Stimulated activated CD4-positive, alpha-beta T cell treated with anti-CD3 and anti-CD28 coated beads, Interleukin-12 subunit alpha, Interleukin-12 subunit beta, amount 100 ng/mL, for 48 hours (primary cell): ENCODE measurements at regions not wholly inside any gene's neighbourhood (a gene's known extent, or its start where the extent isn't known, plus 50 kb on each side); places are given as distances from the start of the nearest gene placed in this dataset.
"Not testable (repeated sequence)": the region's sequence is repeated elsewhere in the genome, so short reads cannot be mapped to it uniquely, and the experiment has no call there.

Experiments
- DNase-seq, 3 donors: peaks; one replicate each; pipeline ENCODE4 v3.0.0-alpha.2; 2020; ENCODE audit warnings: low read depth in 2 of 3, low spot score in 1 of 3

GRCh38 chr15:47039225-47039624 lies 678.1 kb upstream of the SEMA6D start:
- DNase-seq, result no peak

GRCh38 chr15:47041301-47041700 lies 676.0 kb upstream of the SEMA6D start:
- no peak for DNase-seq

GRCh38 chr15:47047981-47048380 lies 669.3 kb upstream of the SEMA6D start:
- not testable (repeated sequence) for DNase-seq

DNA sequence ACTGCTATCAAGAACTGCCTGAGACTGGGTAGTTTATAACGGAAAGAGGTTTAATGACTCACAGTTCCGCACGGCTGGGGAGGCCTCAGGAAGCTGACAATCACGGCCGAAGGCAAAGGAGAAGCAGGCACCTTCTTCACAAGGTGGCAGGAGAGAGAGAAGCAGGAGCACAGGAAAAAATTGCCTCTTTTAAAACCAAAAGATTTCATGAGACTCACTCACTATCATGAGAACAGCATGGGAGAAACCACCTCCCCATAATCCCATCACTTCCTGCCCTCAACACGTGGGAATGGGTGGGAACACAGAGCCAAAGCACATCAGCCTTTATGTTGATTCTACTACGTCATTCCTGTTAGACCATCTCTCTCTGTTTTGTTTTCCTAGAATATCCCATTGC lies 650.9 kb upstream of the SEMA6D start:
- DNase-seq, result no peak

DNA sequence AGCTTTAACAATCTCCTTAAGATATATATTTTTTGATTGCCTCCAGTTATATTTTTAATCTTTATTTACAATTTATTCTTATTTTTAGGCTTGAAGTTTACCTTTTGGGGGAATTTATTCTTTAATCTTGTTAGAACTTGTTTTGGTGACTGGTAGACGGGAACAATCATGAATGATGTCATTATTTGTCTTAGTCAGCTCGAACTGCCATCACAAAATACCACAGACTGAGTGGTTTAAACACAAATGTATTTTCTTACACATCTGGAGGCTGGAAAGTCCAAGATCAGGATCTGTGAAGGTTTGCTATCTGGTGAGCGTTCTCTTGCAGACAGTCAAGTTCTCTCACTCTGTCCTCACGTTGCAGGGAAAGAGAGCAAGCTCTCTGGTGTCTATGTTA lies 639.5 kb upstream of the SEMA6D start:
- DNase-seq, result not testable (repeated sequence)

- DNase-seq, result no peak
Observed at GRCh38 chr15:47095833-47096232, 621.5 kb upstream of the SEMA6D start.

- not testable (repeated sequence) for DNase-seq
Observed at GRCh38 chr15:47098526-47098925, 618.8 kb upstream of the SEMA6D start.

DNA sequence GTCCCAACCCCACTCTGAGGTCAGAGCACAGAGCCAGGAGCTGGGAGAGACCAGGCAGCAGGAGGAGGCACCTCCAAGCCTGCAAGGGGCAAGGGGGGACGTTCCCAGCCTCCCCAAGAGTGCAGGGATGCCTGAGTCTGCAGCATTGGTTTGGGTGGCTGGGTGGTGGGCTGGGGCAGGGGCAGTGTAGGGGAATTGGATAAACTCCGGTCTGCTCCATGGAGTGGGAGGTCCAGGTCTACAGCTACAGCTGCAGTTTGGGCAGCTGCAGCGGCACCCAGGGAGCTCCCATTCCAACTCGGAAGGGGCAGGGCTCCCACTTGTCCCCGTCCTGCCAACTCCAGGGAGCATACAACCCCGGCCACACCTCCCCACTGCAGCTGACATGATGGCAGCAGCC lies 617.5 kb upstream of the SEMA6D start:
- DNase-seq, result not testable (repeated sequence)

GRCh38 chr15:47108800-47109199 lies 608.5 kb upstream of the SEMA6D start:
- DNase-seq, result not testable (repeated sequence)

- DNase-seq, result no peak
Observed at GRCh38 chr15:47116698-47117097, 600.6 kb upstream of the SEMA6D start.

- DNase-seq, result no peak
Observed at GRCh38 chr15:47119349-47119748, 598.0 kb upstream of the SEMA6D start.

GRCh38 chr15:47124430-47125102 lies 592.7 kb upstream of the SEMA6D start:
- DNase-seq, result no peak

DNA sequence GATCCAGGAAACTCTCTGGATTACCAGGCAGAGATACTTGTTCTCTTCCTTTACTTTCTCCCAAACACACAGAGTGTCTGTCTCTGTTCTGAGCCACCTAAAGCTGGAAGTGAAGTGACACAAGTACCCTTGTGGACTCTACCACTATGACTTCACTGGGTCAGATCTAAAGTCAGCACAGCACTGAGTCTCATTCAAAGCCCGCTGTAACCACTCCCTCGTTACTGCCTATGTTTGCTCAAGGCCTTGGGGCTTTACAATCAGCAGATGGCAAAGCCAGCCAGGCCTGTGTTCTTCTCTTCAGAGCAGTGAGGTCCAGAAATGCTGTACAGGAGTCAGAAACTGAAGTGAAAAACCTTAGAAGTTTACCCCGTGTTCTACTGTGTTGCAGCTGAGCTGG lies 588.3 kb upstream of the SEMA6D start:
- DNase-seq, result no peak

GRCh38 chr15:47131450-47131849 lies 585.9 kb upstream of the SEMA6D start:
- not testable (repeated sequence) for DNase-seq

DNA sequence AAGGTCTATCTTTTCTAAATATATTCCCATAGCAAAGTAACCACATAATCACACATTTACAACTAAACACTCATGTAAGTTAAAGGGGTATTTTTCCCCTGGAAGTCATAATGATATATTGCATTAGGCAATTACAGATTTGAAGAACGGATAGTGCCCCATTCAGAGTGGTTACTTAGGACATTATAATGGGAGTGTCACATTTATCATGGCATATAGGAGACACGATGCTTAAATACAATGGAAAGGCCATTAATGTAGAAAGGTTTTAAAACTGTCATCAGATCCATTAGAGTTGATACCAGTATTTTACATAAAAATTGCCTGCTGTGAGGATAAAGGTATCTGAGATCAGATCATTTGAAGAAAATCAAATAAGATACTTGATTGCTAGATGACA lies 582.0 kb upstream of the SEMA6D start:
- DNase-seq, result no peak

- DNase-seq, result no peak
Observed at GRCh38 chr15:47136236-47136635, 581.1 kb upstream of the SEMA6D start.

GRCh38 chr15:47139965-47140364 lies 577.3 kb upstream of the SEMA6D start:
- DNase-seq, result no peak

GRCh38 chr15:47157827-47158226 lies 559.5 kb upstream of the SEMA6D start:
- DNase-seq, result no peak

- no peak for DNase-seq
Observed at GRCh38 chr15:47158573-47158972, 558.7 kb upstream of the SEMA6D start.

GRCh38 chr15:47177177-47177576 lies 540.1 kb upstream of the SEMA6D start:
- no peak for DNase-seq

- no peak for DNase-seq
Observed at GRCh38 chr15:47179988-47180387, 537.3 kb upstream of the SEMA6D start.

- DNase-seq, result no peak
Observed at GRCh38 chr15:47182818-47183217, 534.5 kb upstream of the SEMA6D start.
